Mammary epithelial cell (primary cell): ENCODE measurements at regions not wholly inside any gene's neighbourhood (a gene's known extent, or its start where the extent isn't known, plus 50 kb on each side); places are given as distances from the start of the nearest gene placed in this dataset.

Source experiments
- EZH2 ChIP-seq: IDR thresholded peaks from 2 replicates; pipeline ENCODE4 v1.6.1; 2012; ENCODE audit warnings: low read length, inconsistent platforms, borderline replicate concordance
- TF ChIP-seq, protein P1 (sequence below), 2 donors: IDR thresholded peaks in 1 of 2; conservative IDR thresholded peaks in 1 of 2; 2 replicates each; pipeline ENCODE4 v1.5.1; 2011 to 2012; ENCODE audit warnings: inconsistent platforms in 2 of 2, low read length in 2 of 2, mild to moderate bottlenecking in 2 of 2, control low read depth in 1 of 2, low read depth in 1 of 2; ENCODE audit not compliant: insufficient read depth in 1 of 2; ENCODE audit errors: extremely low read depth in 1 of 2

- TF ChIP-seq, protein P1, sequence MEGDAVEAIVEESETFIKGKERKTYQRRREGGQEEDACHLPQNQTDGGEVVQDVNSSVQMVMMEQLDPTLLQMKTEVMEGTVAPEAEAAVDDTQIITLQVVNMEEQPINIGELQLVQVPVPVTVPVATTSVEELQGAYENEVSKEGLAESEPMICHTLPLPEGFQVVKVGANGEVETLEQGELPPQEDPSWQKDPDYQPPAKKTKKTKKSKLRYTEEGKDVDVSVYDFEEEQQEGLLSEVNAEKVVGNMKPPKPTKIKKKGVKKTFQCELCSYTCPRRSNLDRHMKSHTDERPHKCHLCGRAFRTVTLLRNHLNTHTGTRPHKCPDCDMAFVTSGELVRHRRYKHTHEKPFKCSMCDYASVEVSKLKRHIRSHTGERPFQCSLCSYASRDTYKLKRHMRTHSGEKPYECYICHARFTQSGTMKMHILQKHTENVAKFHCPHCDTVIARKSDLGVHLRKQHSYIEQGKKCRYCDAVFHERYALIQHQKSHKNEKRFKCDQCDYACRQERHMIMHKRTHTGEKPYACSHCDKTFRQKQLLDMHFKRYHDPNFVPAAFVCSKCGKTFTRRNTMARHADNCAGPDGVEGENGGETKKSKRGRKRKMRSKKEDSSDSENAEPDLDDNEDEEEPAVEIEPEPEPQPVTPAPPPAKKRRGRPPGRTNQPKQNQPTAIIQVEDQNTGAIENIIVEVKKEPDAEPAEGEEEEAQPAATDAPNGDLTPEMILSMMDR (conservative IDR thresholded peaks at IDR 0.05 in 1 of 2, IDR thresholded peaks at IDR 0.05 in 1 of 2; ENCODE audit: extremely low read depth in 1 of 2, insufficient read depth in 1 of 2, low read depth in 1 of 2, low read length in 2 of 2): no peak
- TF ChIP-seq EZH2: no peak
These were observed 470.5 kb upstream of the MAGEB18 start for GRCh38 chrX:25667681-25668080.
